ENCODE measurements at regions not wholly inside any gene's neighbourhood (a gene's known extent, or its start where the extent isn't known, plus 50 kb on each side); places are given as distances from the start of the nearest gene placed in this dataset.

GRCh38 chr14:55767286-55767685 lies 187.3 kb downstream of the KTN1 start:
- no peak overlapping the region for H3K27ac ChIP-seq
- no peak for TF ChIP-seq ZFX (IDR thresholded peaks at IDR 0.05)
- no peak for TF ChIP-seq CTCF (conservative IDR thresholded peaks at IDR 0.05)

GRCh38 chr14:55769877-55770276 lies 189.9 kb downstream of the KTN1 start:
- TF ChIP-seq ZFX (IDR thresholded peaks at IDR 0.05) (no peak), CTCF (conservative IDR thresholded peaks at IDR 0.05) (no peak)
- no peak overlapping the region for H3K27ac ChIP-seq

- H3K27ac ChIP-seq = no peak overlapping the region
- no peak for TF ChIP-seq ZFX (IDR thresholded peaks at IDR 0.05)
- no peak for TF ChIP-seq CTCF (conservative IDR thresholded peaks at IDR 0.05)
These were observed 191.4 kb downstream of the KTN1 start for GRCh38 chr14:55771242-55771981.

- no peak overlapping the region for H3K27ac ChIP-seq
- no peak for TF ChIP-seq CTCF (conservative IDR thresholded peaks at IDR 0.05)
- no peak for TF ChIP-seq ZFX (IDR thresholded peaks at IDR 0.05)
These were observed 192.5 kb downstream of the KTN1 start for GRCh38 chr14:55772486-55772885.

GRCh38 chr14:55773312-55773711 lies 193.3 kb downstream of the KTN1 start:
- H3K27ac ChIP-seq = no peak overlapping the region
- TF ChIP-seq CTCF (conservative IDR thresholded peaks at IDR 0.05) (no peak), ZFX (IDR thresholded peaks at IDR 0.05) (no peak)

- no peak overlapping the region for H3K27ac ChIP-seq
- TF ChIP-seq ZFX (IDR thresholded peaks at IDR 0.05) (no peak), CTCF (conservative IDR thresholded peaks at IDR 0.05) (no peak)
These were observed 194.1 kb downstream of the KTN1 start for GRCh38 chr14:55773984-55774545.

- no peak overlapping the region for H3K27ac ChIP-seq
- TF ChIP-seq ZFX (IDR thresholded peaks at IDR 0.05) (no peak), CTCF (conservative IDR thresholded peaks at IDR 0.05) (no peak)
These were observed 197.9 kb downstream of the KTN1 start for GRCh38 chr14:55777877-55778276.
